ENCODE measurements at regions not wholly inside any gene's neighbourhood (a gene's known extent, or its start where the extent isn't known, plus 50 kb on each side); places are given as distances from the start of the nearest gene placed in this dataset.
"Not testable (repeated sequence)": the region's sequence is repeated elsewhere in the genome, so short reads cannot be mapped to it uniquely, and the experiment has no call there.

DNA sequence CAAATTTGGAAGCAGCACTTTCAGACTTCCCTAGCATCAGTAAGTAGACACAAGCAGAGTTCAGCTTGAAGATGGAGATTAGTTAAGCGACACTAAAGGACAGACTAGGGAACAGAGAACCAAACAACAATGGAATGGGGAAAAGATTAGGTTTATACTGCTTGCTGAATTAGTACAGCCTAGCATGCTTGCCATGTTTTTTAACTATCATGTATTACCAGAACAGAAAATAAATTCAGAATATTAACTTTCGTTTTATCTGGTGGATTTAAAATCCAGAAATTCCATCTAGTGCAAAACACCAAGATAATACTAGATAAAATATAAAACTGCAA is 451.5 kb upstream of the SLC10A2 start:
- DNase-seq = no peak

GRCh38 chr13:103517066-103517767 is 451.0 kb upstream of the SLC10A2 start:
- DNase-seq = no peak

DNA sequence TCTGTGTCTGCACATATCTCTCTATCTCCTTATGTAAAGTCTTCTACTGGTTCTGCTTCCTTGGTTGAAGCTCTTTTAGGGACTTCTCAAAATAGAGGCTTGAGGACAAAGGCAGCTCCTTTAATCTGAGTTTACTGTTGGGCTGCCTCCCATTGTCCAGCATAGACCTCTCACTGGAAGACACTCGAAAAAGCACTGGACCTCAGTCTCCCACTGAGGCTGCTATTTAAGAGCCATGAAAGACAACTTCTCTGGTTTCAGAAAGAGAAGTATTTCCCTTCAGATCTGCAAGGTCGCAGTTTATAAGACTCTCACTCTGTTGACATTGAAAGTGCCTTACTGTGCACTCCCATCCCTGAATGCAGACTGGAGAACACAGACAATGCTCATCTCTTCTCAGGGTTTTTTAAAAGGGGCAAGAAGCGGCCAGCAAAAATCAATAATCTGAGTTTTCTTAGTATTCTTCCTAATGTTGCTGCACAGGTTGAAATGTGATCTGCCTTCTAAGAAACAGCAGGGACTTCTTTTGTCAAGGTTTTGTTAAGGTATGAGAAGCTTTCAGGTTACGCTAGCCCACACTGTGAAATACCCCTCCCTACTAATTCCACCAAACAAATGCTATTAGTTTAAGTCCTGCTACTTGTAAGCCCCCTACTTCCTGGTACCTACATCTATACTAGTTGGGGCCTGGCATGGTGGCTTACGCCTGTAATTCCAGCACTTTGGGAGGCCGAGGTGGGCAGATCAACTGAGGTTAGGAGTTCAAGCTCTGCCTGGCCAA is 450.0 kb upstream of the SLC10A2 start:
- DNase-seq = no peak

- DNase-seq = no peak
Observed at GRCh38 chr13:103515410-103515809, 449.2 kb upstream of the SLC10A2 start.

DNA sequence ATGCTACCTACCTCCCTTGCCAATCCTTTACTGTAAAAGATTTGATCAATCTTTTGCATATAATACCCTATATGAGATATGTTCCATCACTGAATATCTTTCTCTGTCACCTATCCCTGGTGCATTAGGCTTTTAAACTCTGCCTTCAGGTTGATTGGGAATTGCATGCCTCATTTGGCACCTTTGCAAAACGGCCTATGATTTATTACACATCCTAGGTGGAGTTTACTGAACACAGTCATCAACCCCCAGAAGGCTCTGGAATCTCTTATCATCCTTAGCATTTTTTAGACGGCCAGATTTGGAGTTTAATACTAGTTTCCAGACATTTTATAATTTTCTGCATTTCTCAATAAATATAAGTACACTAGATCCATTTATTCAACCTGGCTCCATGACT is 448.4 kb upstream of the SLC10A2 start:
- no peak for DNase-seq

GRCh38 chr13:103514188-103514587 is 448.0 kb upstream of the SLC10A2 start:
- DNase-seq = no peak

- DNase-seq = no peak
Observed at GRCh38 chr13:103510007-103510535, 443.9 kb upstream of the SLC10A2 start.

DNA sequence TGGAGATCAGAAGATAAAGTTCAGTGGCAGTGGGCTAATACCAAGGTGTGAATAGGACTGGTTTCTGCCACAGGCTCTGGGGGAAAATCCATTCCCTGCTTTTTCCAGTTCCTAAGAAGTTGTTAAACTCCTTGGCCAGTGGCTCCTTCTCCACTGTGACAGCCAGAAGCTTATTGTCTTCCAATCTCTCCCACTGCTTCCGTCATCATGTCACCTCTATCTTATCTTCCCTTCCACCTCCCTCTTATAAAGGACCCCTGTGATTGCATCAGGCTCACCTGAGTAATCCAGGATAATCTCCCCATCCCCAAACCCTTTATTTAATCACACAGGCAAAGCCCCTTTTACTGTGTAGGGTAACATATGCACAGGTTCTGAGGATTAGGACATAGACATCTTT is 431.2 kb upstream of the SLC10A2 start:
- no peak for DNase-seq

- DNase-seq = no peak
Observed at GRCh38 chr13:103487841-103488240, 421.6 kb upstream of the SLC10A2 start.

- DNase-seq = no peak
Observed at GRCh38 chr13:103473081-103473480, 406.9 kb upstream of the SLC10A2 start.

GRCh38 chr13:103471896-103472295 is 405.7 kb upstream of the SLC10A2 start:
- no peak for DNase-seq

GRCh38 chr13:103469771-103470170 is 403.6 kb upstream of the SLC10A2 start:
- no peak for DNase-seq

GRCh38 chr13:103466761-103467160 is 400.5 kb upstream of the SLC10A2 start:
- no peak for DNase-seq

DNA sequence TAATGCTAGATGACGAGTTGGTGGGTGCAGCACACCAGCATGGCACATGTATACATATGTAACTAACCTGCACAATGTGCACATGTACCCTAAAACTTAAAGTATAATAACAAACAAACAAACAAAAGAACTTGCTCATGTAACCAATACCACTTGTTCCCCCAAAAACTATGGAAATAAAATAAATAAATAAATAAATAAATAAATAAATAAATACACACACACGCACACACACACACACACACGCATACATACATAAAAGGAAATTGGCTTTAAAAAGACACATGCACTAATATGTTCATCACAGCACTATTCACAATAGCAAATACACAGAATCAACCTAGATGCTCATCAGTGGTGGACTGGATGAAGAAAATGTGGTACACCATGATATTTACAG is 394.0 kb upstream of the SLC10A2 start:
- DNase-seq = not testable (repeated sequence)

GRCh38 chr13:103457050-103457449 is 390.8 kb upstream of the SLC10A2 start:
- not testable (repeated sequence) for DNase-seq

DNA sequence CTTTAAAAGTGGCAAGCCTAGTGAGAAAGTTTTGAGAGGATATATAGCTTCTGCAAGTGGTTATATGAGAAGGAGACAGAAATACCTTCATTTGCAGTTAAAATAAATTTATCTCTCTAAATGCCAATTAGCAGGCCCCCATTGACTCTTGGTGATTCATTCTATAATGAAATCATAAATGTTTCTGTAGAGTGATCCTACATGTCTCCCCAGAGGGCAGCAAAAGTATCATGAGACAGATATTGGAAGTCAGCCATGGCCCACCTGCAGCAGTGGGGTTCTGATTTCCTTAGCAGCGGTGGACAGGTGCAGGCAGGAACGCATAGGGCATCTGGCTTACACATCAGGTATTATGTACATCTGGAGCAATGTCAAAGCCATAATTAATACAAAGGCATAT is 385.4 kb upstream of the SLC10A2 start:
- no peak for DNase-seq

DNA sequence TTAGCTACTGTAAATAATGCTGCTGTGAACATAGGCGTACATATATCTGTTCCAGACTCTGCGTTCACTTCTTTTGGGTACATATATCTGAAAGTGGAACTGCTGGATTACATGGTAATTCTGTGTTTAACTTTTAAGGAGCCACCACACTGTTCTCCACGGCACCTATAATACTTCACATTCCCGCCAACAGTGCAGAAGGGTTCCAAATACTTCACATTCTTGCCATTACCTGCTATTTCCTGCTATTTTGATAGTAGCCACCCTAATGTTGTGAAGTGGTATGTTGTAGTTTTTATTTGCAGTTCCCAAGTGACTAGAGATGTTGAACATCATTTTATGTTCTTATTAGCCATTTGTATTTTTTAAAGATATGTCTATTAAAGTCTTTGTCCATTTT is 377.4 kb upstream of the SLC10A2 start:
- DNase-seq = no peak

- no peak for DNase-seq
Observed at GRCh38 chr13:103437651-103438050, 371.4 kb upstream of the SLC10A2 start.

- DNase-seq = no peak
Observed at GRCh38 chr13:103436057-103436654, 369.9 kb upstream of the SLC10A2 start.

GRCh38 chr13:103431856-103432255 is 365.6 kb upstream of the SLC10A2 start:
- DNase-seq = no peak

- DNase-seq = no peak
Observed at GRCh38 chr13:103430368-103430767, 364.2 kb upstream of the SLC10A2 start.

GRCh38 chr13:103410002-103410401 is 343.8 kb upstream of the SLC10A2 start:
- no peak for DNase-seq

- DNase-seq = no peak
Observed at GRCh38 chr13:103406967-103407366, 340.8 kb upstream of the SLC10A2 start.

GRCh38 chr13:103405297-103405696 is 339.1 kb upstream of the SLC10A2 start:
- DNase-seq = no peak
